Keratinocyte (primary cell): ENCODE measurements at regions not wholly inside any gene's neighbourhood (a gene's known extent, or its start where the extent isn't known, plus 50 kb on each side); places are given as distances from the start of the nearest gene placed in this dataset.

ENCODE experiments used
- EZH2 ChIP-seq: IDR thresholded peaks from one replicate; pipeline ENCODE4 v1.6.1; 2012; ENCODE audit warnings: inconsistent platforms, mild to moderate bottlenecking, low read length, moderate library complexity
- TF ChIP-seq, protein P1 (sequence below), 3 experiments: IDR thresholded peaks in 1 of 3; conservative IDR thresholded peaks in 1 of 3; optimal IDR thresholded peaks in 1 of 3; 2 replicates in 2 of 3; 3 replicates in 1 of 3; pipeline versions ENCODE3 to v1.5.1; 2011; ENCODE audit warnings: low read length in 3 of 3, mild to moderate bottlenecking in 3 of 3, moderate library complexity in 2 of 3, control low read depth in 1 of 3, inconsistent platforms in 1 of 3; ENCODE audit not compliant: insufficient read depth in 2 of 3; ENCODE audit errors: extremely low read depth in 1 of 3

DNA sequence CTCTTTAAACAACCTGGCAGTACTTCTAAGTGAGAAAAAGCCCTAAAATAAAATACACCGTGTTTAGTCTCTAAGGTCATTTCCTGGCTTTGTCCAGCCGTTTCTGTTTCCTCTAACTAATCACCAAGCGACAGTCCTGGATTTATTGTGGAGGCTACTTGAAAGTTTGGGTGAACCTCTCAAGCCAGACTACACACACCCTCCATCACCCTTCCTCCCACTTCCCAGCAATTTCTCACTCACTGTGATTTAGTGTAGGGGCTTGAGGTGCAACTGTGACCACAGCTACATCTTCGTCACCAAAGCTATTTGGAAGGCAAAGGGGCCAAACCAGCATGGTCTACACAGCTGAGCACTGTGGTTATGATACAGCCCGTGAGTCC lies 240.0 kb upstream of the SLC24A2 start:
- no peak for TF ChIP-seq EZH2
- TF ChIP-seq, protein P1, sequence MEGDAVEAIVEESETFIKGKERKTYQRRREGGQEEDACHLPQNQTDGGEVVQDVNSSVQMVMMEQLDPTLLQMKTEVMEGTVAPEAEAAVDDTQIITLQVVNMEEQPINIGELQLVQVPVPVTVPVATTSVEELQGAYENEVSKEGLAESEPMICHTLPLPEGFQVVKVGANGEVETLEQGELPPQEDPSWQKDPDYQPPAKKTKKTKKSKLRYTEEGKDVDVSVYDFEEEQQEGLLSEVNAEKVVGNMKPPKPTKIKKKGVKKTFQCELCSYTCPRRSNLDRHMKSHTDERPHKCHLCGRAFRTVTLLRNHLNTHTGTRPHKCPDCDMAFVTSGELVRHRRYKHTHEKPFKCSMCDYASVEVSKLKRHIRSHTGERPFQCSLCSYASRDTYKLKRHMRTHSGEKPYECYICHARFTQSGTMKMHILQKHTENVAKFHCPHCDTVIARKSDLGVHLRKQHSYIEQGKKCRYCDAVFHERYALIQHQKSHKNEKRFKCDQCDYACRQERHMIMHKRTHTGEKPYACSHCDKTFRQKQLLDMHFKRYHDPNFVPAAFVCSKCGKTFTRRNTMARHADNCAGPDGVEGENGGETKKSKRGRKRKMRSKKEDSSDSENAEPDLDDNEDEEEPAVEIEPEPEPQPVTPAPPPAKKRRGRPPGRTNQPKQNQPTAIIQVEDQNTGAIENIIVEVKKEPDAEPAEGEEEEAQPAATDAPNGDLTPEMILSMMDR (optimal IDR thresholded peaks at IDR 0.05 in 1 of 3, IDR thresholded peaks at IDR 0.05 in 1 of 3, conservative IDR thresholded peaks at IDR 0.05 in 1 of 3; ENCODE audit: extremely low read depth in 1 of 3, insufficient read depth in 2 of 3, low read length in 3 of 3): no peak
